ENCODE measurements at regions not wholly inside any gene's neighbourhood (a gene's known extent, or its start where the extent isn't known, plus 50 kb on each side); places are given as distances from the start of the nearest gene placed in this dataset.

DNA sequence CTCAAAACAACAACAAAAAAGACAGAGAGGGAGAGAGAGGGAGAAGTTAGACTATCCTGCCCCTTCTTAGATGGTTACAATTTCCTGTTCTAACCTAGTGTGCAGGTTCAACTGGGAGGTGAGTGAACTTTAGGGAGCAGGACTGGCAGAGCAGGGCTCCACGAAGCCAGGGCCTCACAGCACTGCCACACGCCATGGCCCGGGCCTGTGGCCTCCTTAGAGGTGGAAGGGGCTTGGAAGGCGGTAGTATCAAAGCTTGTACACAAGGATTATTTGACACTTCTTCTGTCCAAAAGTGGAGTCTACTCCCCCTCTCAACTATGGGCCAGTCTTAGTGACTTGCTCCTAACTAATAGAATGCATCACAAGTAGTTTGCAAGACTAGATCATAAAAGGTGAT is 62.9 kb upstream of the TMEM72 start (continued):
- TF ChIP-seq POLR2A (IDR thresholded peaks at IDR 0.05; ENCODE audit: borderline replicate concordance, extremely low read depth, insufficient read depth, insufficient read length): no peak
- TF ChIP-seq EZH2 (IDR thresholded peaks at IDR 0.05): no peak

DNA sequence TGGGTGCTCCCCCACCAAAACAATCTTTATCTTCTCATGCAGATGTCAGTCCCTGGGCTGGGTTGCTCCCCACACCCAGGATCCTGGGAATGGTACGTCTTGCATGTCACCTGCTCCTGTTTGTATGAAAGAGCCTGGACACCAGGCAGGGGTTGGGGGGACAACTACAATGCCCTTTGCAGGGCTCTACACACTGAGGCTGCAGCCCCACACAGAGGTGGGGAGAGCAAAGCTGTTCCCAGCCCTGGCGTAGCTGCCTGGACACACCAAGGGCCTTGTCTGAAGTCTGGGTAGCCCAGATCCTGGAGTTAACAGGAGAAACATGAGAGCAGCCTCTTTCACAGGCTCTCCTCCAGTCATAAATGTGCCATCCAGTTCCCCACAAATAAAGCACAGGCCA is 61.2 kb upstream of the TMEM72 start:
- ChIA-PET CTCF (no interaction called here), POLR2A (no interaction called here), RAD21 (ENCODE audit: low non-redundant PET in 1 of 2, low total read pairs in 2 of 2, uncharacterized antibody in 2 of 2, unreplicated experiment in 2 of 2) (no interaction called here)
- Histone ChIP-seq H3K36me3 (ENCODE audit: control insufficient read depth in 1 of 2, insufficient read depth in 2 of 2, low read length in 2 of 2) (no peaks in the 10 kb centered on the region), H3K4me1 (ENCODE audit: control insufficient read depth in 1 of 2, insufficient read depth in 2 of 2, low read length in 2 of 2) (no peaks in the 10 kb centered on the region), H2AFZ (ENCODE audit: low read depth, low read length, poor library complexity, severe bottlenecking) (no peak overlapping the region), H3K9me2 (ENCODE audit: insufficient read depth) (no peaks in the 10 kb centered on the region), H3K79me2 (ENCODE audit: insufficient read depth, low read length) (no peaks in the 10 kb centered on the region), H3K27ac (ENCODE audit: low read depth, low read length) (no peak overlapping the region), H3K27me3 (ENCODE audit: insufficient read depth, low read length) (peaks cover 19% of the 10 kb centered on the region; the same call in 1 of the 2 replicates), H3K4me3 (replicated peaks in 1 of 2; ENCODE audit: low read depth in 1 of 2, low read length in 2 of 2) (no peak overlapping the region), H3K9me3 (ENCODE audit: control insufficient read depth in 1 of 2, insufficient read depth in 1 of 2, low read depth in 1 of 2, low read length in 2 of 2) (no peaks in the 10 kb centered on the region), H3K9ac (ENCODE audit: low read length) (no peak overlapping the region), H4K20me1 (ENCODE audit: insufficient read depth) (no peaks in the 10 kb centered on the region), H3K4me2 (ENCODE audit: low read length) (no peak overlapping the region)
- ATAC-seq (no peak), DNase-seq (ENCODE audit: low read depth, low spot score) (no peak)
- TF ChIP-seq EZH2phosphoT487 (IDR thresholded peaks at IDR 0.05; ENCODE audit: borderline replicate concordance): no peak
- no peak for TF ChIP-seq CBX3 (IDR thresholded peaks at IDR 0.05; ENCODE audit: low read depth)
- no peak for TF ChIP-seq ZFX (IDR thresholded peaks at IDR 0.05)
- TF ChIP-seq, protein P1, sequence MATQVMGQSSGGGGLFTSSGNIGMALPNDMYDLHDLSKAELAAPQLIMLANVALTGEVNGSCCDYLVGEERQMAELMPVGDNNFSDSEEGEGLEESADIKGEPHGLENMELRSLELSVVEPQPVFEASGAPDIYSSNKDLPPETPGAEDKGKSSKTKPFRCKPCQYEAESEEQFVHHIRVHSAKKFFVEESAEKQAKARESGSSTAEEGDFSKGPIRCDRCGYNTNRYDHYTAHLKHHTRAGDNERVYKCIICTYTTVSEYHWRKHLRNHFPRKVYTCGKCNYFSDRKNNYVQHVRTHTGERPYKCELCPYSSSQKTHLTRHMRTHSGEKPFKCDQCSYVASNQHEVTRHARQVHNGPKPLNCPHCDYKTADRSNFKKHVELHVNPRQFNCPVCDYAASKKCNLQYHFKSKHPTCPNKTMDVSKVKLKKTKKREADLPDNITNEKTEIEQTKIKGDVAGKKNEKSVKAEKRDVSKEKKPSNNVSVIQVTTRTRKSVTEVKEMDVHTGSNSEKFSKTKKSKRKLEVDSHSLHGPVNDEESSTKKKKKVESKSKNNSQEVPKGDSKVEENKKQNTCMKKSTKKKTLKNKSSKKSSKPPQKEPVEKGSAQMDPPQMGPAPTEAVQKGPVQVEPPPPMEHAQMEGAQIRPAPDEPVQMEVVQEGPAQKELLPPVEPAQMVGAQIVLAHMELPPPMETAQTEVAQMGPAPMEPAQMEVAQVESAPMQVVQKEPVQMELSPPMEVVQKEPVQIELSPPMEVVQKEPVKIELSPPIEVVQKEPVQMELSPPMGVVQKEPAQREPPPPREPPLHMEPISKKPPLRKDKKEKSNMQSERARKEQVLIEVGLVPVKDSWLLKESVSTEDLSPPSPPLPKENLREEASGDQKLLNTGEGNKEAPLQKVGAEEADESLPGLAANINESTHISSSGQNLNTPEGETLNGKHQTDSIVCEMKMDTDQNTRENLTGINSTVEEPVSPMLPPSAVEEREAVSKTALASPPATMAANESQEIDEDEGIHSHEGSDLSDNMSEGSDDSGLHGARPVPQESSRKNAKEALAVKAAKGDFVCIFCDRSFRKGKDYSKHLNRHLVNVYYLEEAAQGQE (IDR thresholded peaks at IDR 0.05; ENCODE audit: low read depth): no peak
- TF ChIP-seq POLR2AphosphoS5 (IDR thresholded peaks at IDR 0.05; ENCODE audit: low read depth, low read length): no peak
- TF ChIP-seq, protein P2, sequence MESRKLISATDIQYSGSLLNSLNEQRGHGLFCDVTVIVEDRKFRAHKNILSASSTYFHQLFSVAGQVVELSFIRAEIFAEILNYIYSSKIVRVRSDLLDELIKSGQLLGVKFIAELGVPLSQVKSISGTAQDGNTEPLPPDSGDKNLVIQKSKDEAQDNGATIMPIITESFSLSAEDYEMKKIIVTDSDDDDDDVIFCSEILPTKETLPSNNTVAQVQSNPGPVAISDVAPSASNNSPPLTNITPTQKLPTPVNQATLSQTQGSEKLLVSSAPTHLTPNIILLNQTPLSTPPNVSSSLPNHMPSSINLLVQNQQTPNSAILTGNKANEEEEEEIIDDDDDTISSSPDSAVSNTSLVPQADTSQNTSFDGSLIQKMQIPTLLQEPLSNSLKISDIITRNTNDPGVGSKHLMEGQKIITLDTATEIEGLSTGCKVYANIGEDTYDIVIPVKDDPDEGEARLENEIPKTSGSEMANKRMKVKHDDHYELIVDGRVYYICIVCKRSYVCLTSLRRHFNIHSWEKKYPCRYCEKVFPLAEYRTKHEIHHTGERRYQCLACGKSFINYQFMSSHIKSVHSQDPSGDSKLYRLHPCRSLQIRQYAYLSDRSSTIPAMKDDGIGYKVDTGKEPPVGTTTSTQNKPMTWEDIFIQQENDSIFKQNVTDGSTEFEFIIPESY (IDR thresholded peaks at IDR 0.05; ENCODE audit: extremely low read depth, insufficient replicate concordance, low read length): no peak
- TF ChIP-seq, protein P3, sequence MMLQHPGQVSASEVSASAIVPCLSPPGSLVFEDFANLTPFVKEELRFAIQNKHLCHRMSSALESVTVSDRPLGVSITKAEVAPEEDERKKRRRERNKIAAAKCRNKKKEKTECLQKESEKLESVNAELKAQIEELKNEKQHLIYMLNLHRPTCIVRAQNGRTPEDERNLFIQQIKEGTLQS (IDR thresholded peaks at IDR 0.05): no peak
- TF ChIP-seq ZNF274 (IDR thresholded peaks at IDR 0.05; ENCODE audit: low read depth, low read length): no peak
- TF ChIP-seq RAD21 (IDR thresholded peaks at IDR 0.05; ENCODE audit: low read depth): no peak
- no peak for TF ChIP-seq ELF1 (IDR thresholded peaks at IDR 0.05; ENCODE audit: borderline replicate concordance, low read depth)
- TF ChIP-seq JUND (IDR thresholded peaks at IDR 0.05): no peak
- TF ChIP-seq FOSL1 (IDR thresholded peaks at IDR 0.05; ENCODE audit: low read depth): no peak
- TF ChIP-seq CEBPB (IDR thresholded peaks at IDR 0.05; ENCODE audit: low read depth): no peak
- no peak for TF ChIP-seq SRF (IDR thresholded peaks at IDR 0.05; ENCODE audit: low read depth)
- no peak for TF ChIP-seq SP1 (IDR thresholded peaks at IDR 0.05; ENCODE audit: low read depth)
- TF ChIP-seq, protein P4, sequence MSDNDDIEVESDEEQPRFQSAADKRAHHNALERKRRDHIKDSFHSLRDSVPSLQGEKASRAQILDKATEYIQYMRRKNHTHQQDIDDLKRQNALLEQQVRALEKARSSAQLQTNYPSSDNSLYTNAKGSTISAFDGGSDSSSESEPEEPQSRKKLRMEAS (IDR thresholded peaks at IDR 0.05): no peak
- TF ChIP-seq TCF7L2 (IDR thresholded peaks at IDR 0.05; ENCODE audit: borderline replicate concordance, extremely low read depth, insufficient read depth, insufficient read length): no peak
- no peak for TF ChIP-seq YY1 (IDR thresholded peaks at IDR 0.05; ENCODE audit: extremely low read depth, insufficient replicate concordance, low read depth, low read length)
- TF ChIP-seq POLR2A (IDR thresholded peaks at IDR 0.05; ENCODE audit: borderline replicate concordance, extremely low read depth, insufficient read depth, insufficient read length): no peak
- TF ChIP-seq EZH2 (IDR thresholded peaks at IDR 0.05): no peak
- intact Hi-C loops (cut with micrococcal nuclease): no loop called here
- BruUV-seq (replicated peaks): no TSS peak

All from HCT116 (cell line).